ENCODE measurements at regions not wholly inside any gene's neighbourhood (a gene's known extent, or its start where the extent isn't known, plus 50 kb on each side); places are given as distances from the start of the nearest gene placed in this dataset.
"Not testable (repeated sequence)": the region's sequence is repeated elsewhere in the genome, so short reads cannot be mapped to it uniquely, and the experiment has no call there.

DNA sequence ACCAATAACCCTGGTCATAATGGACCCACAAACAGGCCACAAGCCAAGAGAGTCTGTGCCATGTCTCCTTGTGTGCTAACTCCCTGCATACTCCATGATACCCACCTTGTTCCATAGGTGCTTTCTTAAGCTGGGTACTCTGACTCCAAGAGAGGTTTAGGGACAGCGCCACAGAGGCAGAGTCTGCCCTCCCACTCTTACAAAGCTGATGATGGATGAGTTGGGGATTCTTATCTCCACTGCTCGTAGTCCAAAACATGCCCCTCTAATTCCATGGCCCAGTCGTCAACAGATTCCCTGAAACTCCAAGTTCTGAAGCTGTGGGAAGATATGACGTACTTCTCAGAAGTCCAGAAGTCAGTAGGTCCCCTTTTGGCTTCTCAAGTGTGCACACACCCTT, 184.4 kb upstream of the CCL2 start:
- Mint-ChIP-seq H3K4me1 (no peaks in the 10 kb centered on the region), H3K4me3 (no peak overlapping the region), H3K9me3 (peaks cover 0 to 16% of the 10 kb centered on the region in 2 donors), H3K27ac (no peak overlapping the region), H3K27me3 (peaks cover 10% of the 10 kb centered on the region)
- ATAC-seq (no peak), DNase-seq (no peak)

DNA sequence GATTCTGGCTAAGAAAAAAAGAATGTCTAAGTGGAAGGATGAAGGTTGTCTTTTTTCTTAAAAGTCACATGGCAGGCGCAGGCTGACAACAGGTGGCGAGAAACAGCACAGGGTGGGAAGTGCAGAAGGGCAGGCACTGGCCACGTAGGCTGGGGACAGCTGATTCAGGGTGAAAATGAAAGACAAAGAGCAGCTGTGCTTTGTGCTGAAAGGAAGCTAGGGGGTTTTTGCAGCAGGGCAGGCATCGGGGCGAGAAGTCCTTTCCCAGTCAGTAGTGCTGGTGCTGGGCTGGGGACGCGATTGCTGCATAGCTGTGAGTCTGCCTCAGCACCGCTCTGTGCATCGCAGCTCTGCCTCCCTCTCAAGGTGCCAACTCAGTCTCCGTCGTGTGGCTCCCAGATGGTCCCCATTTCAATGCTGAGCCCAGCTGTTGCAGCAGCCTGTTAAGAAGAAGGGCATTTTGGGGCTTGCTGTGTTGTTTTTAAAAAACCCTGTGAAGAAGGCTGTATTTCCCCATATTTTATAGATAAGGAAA, 183.1 kb upstream of the CCL2 start:
- DNase-seq, result no peak
- ATAC-seq, result no peak
- Mint-ChIP-seq H3K4me1 (no peaks in the 10 kb centered on the region), H3K9me3 (peaks cover 0 to 16% of the 10 kb centered on the region in 2 donors), H3K27ac (no peak overlapping the region), H3K4me3 (no peak overlapping the region), H3K27me3 (peaks cover 18% of the 10 kb centered on the region)

DNA sequence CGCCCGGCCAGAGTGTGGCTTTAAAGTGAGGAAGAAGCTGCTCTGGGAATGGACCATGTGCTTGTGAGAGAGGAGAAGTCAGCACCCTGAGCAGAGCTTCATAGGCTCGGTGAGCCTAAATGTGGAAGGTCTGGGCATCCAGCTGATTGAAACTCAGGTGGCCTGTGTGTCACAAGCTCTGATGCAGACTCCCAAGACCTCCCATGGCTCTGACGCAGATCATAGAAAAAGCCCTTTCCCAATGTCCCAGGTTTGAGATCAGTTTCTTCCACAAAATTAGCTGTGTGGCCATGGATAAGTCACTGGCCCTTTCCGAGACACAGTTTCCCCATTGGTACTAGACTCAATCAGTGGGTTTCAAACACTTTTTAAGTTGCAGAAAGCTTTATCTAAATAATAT, 180.0 kb upstream of the CCL2 start:
- Mint-ChIP-seq H3K9me3 (peaks cover 0 to 16% of the 10 kb centered on the region in 2 donors), H3K27ac (no peak overlapping the region), H3K27me3 (peaks cover 41% of the 10 kb centered on the region), H3K4me1 (no peaks in the 10 kb centered on the region), H3K4me3 (no peak overlapping the region)
- ATAC-seq (no peak), DNase-seq (no peak)

- no peak for ATAC-seq
- peaks cover 0 to 1% of the 10 kb centered on the region in 2 donors for H3K9me3 Mint-ChIP-seq
- no peak overlapping the region for H3K27ac Mint-ChIP-seq
Measured at GRCh38 chr17:34076743-34077631, 178.1 kb upstream of the CCL2 start.

GRCh38 chr17:34081269-34081668, 173.8 kb upstream of the CCL2 start:
- no peaks in the 10 kb centered on the region for H3K9me3 Mint-ChIP-seq
- ATAC-seq (no peak), DNase-seq (no peak)
- H3K27me3 Mint-ChIP-seq, result peaks cover 30% of the 10 kb centered on the region
- H3K4me3 Mint-ChIP-seq, result no peak overlapping the region
- no peak overlapping the region for H3K27ac Mint-ChIP-seq
- no peaks in the 10 kb centered on the region for H3K4me1 Mint-ChIP-seq

More at GRCh38 chr17:34076743-34077631, 178.1 kb upstream of the CCL2 start:
- Mint-ChIP-seq H3K4me1 (no peaks in the 10 kb centered on the region), H3K27me3 (peaks cover 31% of the 10 kb centered on the region), H3K4me3 (no peak overlapping the region)
- no peak for DNase-seq

GRCh38 chr17:34082404-34082803, 172.7 kb upstream of the CCL2 start:
- no peak for DNase-seq
- no peaks in the 10 kb centered on the region for H3K9me3 Mint-ChIP-seq
- no peak for ATAC-seq
- peaks cover 21% of the 10 kb centered on the region for H3K27me3 Mint-ChIP-seq
- H3K4me3 Mint-ChIP-seq, result no peak overlapping the region
- H3K27ac Mint-ChIP-seq, result no peak overlapping the region
- H3K4me1 Mint-ChIP-seq, result no peaks in the 10 kb centered on the region

GRCh38 chr17:34089042-34089441, 166.0 kb upstream of the CCL2 start:
- H3K27ac Mint-ChIP-seq, H3K9me3 Mint-ChIP-seq, DNase-seq, ATAC-seq, H3K4me1 Mint-ChIP-seq, H3K4me3 Mint-ChIP-seq: not testable (repeated sequence)
- H3K27me3 Mint-ChIP-seq, result peaks cover 13% of the 10 kb centered on the region

- H3K27ac Mint-ChIP-seq, result no peak overlapping the region
- H3K4me1 Mint-ChIP-seq, result no peaks in the 10 kb centered on the region
- no peaks in the 10 kb centered on the region for H3K9me3 Mint-ChIP-seq
- peaks cover 16% of the 10 kb centered on the region for H3K27me3 Mint-ChIP-seq
- DNase-seq (no peak), ATAC-seq (no peak)
- no peak overlapping the region for H3K4me3 Mint-ChIP-seq
Measured at GRCh38 chr17:34090593-34090992, 164.5 kb upstream of the CCL2 start.

GRCh38 chr17:34091975-34092374, 163.1 kb upstream of the CCL2 start:
- no peak for ATAC-seq
- no peaks in the 10 kb centered on the region for H3K4me1 Mint-ChIP-seq
- DNase-seq, result no peak
- peaks cover 24% of the 10 kb centered on the region for H3K27me3 Mint-ChIP-seq
- no peak overlapping the region for H3K27ac Mint-ChIP-seq
- H3K9me3 Mint-ChIP-seq, result no peaks in the 10 kb centered on the region
- no peak overlapping the region for H3K4me3 Mint-ChIP-seq

GRCh38 chr17:34095106-34095505, 160.0 kb upstream of the CCL2 start:
- no peak for DNase-seq
- peaks cover 39% of the 10 kb centered on the region for H3K27me3 Mint-ChIP-seq
- H3K9me3 Mint-ChIP-seq, result no peaks in the 10 kb centered on the region
- no peak overlapping the region for H3K27ac Mint-ChIP-seq
- ATAC-seq, result no peak
- H3K4me3 Mint-ChIP-seq, result no peak overlapping the region
- H3K4me1 Mint-ChIP-seq, result no peaks in the 10 kb centered on the region

DNA sequence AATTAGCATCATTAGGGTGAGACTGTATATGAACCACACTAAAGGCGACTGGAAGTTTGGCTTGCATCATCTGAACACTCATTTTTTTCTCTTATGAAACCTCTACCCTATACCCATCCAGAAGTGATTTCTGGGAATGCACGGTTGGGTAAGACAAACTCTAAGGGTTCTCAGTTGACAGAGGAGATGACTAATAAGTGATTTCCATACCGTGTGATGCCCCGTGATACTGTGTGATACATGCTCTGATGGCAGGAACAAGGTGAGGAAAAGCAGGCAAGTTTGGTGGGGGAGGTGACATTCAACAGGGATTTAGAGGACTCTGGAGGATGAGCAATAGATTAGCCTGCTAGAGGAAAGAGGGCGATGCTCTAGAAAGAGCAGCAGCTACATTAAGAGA, 156.4 kb upstream of the CCL2 start:
- H3K4me3 Mint-ChIP-seq, result no peak overlapping the region
- no peak overlapping the region for H3K27ac Mint-ChIP-seq
- ATAC-seq, result no peak
- H3K27me3 Mint-ChIP-seq, result peaks cover 29% of the 10 kb centered on the region
- no peaks in the 10 kb centered on the region for H3K9me3 Mint-ChIP-seq
- H3K4me1 Mint-ChIP-seq, result no peaks in the 10 kb centered on the region
- DNase-seq, result no peak

- no peak for ATAC-seq
Measured at GRCh38 chr17:34099859-34100515, 155.1 kb upstream of the CCL2 start.

GRCh38 chr17:34107019-34107418, 148.1 kb upstream of the CCL2 start:
- H3K9me3 Mint-ChIP-seq, result no peaks in the 10 kb centered on the region
- H3K4me3 Mint-ChIP-seq, result no peak overlapping the region
- no peaks in the 10 kb centered on the region for H3K4me1 Mint-ChIP-seq
- H3K27me3 Mint-ChIP-seq, result peaks cover 29% of the 10 kb centered on the region
- no peak for DNase-seq
- no peak for ATAC-seq
- no peak overlapping the region for H3K27ac Mint-ChIP-seq

More at GRCh38 chr17:34099859-34100515, 155.1 kb upstream of the CCL2 start:
- no peaks in the 10 kb centered on the region for H3K4me1 Mint-ChIP-seq
- no peak overlapping the region for H3K27ac Mint-ChIP-seq
- no peak for DNase-seq
- no peak overlapping the region for H3K4me3 Mint-ChIP-seq
- H3K27me3 Mint-ChIP-seq, result peaks cover 23% of the 10 kb centered on the region
- no peaks in the 10 kb centered on the region for H3K9me3 Mint-ChIP-seq

- peaks cover 46% of the 10 kb centered on the region for H3K27me3 Mint-ChIP-seq
- no peaks in the 10 kb centered on the region for H3K4me1 Mint-ChIP-seq
- ATAC-seq (no peak), DNase-seq (no peak)
- no peak overlapping the region for H3K4me3 Mint-ChIP-seq
- no peaks in the 10 kb centered on the region for H3K9me3 Mint-ChIP-seq
- H3K27ac Mint-ChIP-seq, result no peak overlapping the region
Measured at GRCh38 chr17:34110315-34110714, 144.8 kb upstream of the CCL2 start.

- no peak overlapping the region for H3K4me3 Mint-ChIP-seq
- H3K27ac Mint-ChIP-seq, result no peak overlapping the region
- ATAC-seq, result no peak
- H3K9me3 Mint-ChIP-seq, result no peaks in the 10 kb centered on the region
- H3K27me3 Mint-ChIP-seq, result peaks cover 31% of the 10 kb centered on the region
- H3K4me1 Mint-ChIP-seq, result no peaks in the 10 kb centered on the region
- no peak for DNase-seq
Measured at GRCh38 chr17:34113089-34113488, 142.0 kb upstream of the CCL2 start.

- H3K27ac Mint-ChIP-seq, result no peak overlapping the region
- H3K4me3 Mint-ChIP-seq, result no peak overlapping the region
- no peaks in the 10 kb centered on the region for H3K4me1 Mint-ChIP-seq
- DNase-seq, result no peak
- peaks cover 30% of the 10 kb centered on the region for H3K27me3 Mint-ChIP-seq
- H3K9me3 Mint-ChIP-seq, result no peaks in the 10 kb centered on the region
- ATAC-seq, result no peak
Measured at GRCh38 chr17:34114174-34114573, 140.9 kb upstream of the CCL2 start.
